ENCODE measurements at regions not wholly inside any gene's neighbourhood (a gene's known extent, or its start where the extent isn't known, plus 50 kb on each side); places are given as distances from the start of the nearest gene placed in this dataset.
"Not testable (repeated sequence)": the region's sequence is repeated elsewhere in the genome, so short reads cannot be mapped to it uniquely, and the experiment has no call there.

DNA sequence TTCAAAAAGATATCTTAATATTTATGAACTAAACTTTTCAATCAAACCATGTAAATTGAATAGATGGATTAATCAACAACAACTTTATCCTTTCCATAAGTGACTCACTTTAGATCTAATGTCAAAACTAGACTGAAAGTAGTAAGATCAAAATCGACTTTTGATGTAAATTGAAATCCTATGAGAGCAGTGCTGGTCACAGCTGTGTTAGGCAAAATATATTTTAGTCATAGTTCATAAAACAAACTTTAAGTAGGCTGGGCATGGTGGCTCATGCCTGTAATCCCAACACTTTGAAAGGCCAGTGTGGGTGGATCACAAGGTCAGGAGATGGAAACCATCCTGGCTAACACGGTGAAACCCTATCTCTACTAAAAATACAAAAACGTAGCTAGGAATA lies 245.5 kb downstream of the CDY2A start:
- TF ChIP-seq, protein P1, sequence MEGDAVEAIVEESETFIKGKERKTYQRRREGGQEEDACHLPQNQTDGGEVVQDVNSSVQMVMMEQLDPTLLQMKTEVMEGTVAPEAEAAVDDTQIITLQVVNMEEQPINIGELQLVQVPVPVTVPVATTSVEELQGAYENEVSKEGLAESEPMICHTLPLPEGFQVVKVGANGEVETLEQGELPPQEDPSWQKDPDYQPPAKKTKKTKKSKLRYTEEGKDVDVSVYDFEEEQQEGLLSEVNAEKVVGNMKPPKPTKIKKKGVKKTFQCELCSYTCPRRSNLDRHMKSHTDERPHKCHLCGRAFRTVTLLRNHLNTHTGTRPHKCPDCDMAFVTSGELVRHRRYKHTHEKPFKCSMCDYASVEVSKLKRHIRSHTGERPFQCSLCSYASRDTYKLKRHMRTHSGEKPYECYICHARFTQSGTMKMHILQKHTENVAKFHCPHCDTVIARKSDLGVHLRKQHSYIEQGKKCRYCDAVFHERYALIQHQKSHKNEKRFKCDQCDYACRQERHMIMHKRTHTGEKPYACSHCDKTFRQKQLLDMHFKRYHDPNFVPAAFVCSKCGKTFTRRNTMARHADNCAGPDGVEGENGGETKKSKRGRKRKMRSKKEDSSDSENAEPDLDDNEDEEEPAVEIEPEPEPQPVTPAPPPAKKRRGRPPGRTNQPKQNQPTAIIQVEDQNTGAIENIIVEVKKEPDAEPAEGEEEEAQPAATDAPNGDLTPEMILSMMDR (IDR thresholded peaks at IDR 0.05), result not testable (repeated sequence)
- TF ChIP-seq POLR2A (IDR thresholded peaks at IDR 0.05), result not testable (repeated sequence)

All from body of pancreas (tissue), 4 donors.